HG02678 (cell line): ENCODE measurements at regions not wholly inside any gene's neighbourhood (a gene's known extent, or its start where the extent isn't known, plus 50 kb on each side); places are given as distances from the start of the nearest gene placed in this dataset.
"Not testable (repeated sequence)": the region's sequence is repeated elsewhere in the genome, so short reads cannot be mapped to it uniquely, and the experiment has no call there.

Source experiments
- ATAC-seq: cut with Tn5 transposase; IDR thresholded peaks from one replicate; pipeline ENCODE4 v1.9.1; 2021; ENCODE audit warnings: mild to moderate bottlenecking, moderate library complexity; ENCODE audit not compliant: unreplicated experiment

GRCh38 chr15:45863881-45864580 is 229.2 kb downstream of the SQOR start:
- ATAC-seq, result no peak

GRCh38 chr15:45866616-45867015 is 231.8 kb downstream of the SQOR start:
- no peak for ATAC-seq

DNA sequence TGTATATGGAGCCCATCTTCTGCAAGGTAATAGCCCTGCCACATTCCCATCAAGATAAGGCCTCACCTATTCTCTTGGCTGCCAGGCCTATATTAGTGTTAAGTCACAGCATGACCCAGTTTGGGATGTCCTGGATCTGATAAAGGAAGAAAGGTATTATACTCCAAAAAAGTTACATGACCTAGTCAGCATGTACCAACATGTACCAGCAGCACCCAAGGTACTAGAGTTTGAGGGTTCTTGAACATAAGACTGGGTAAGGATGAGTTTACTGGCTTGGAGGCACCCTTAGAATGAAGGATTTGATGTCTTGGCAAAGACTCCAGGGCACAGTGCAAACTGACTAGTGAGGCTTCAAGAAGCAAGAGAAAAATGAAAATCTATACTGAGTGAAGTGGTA is 232.5 kb downstream of the SQOR start:
- ATAC-seq, result no peak

GRCh38 chr15:45868109-45868691 is 233.4 kb downstream of the SQOR start:
- no peak for ATAC-seq

GRCh38 chr15:45869034-45869668 is 234.3 kb downstream of the SQOR start:
- peak; percentile 62 for ATAC-seq

DNA sequence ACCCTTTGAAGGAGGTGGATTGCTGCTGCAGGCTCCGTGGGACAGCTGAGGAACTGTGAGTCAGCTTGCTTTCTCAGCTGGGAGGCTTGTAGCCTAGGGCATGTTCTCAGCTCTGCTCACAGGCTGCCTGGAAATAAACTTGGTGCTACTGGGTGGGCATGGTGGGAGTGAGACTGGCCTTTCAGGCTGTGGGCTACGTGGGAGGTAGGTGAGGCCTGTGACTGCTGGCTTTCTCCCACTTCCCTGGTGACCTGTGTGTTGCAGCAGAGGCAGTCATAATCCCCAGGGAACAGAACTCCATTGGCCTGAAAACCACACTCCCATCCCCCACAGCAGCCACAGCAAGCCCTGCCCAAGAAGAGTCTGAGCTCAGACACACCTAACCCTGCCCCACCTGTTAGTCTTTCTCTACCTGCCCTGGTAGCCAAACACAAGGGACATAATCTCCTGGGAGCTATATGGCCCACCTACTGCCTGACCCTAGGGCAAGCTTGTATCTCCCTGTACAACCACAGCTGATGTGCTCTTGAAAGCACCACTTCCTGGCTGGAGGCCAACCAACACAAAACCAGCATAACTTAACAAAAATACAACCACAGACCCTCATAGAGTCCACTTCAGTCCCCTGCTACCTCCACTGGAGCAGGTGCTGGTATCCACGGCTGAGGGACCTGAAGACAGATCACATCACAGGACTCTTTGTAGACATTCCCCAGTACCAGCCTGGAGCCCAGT is 236.5 kb downstream of the SQOR start:
- ATAC-seq, result no peak

GRCh38 chr15:45873781-45874180 is 239.0 kb downstream of the SQOR start:
- no peak for ATAC-seq

DNA sequence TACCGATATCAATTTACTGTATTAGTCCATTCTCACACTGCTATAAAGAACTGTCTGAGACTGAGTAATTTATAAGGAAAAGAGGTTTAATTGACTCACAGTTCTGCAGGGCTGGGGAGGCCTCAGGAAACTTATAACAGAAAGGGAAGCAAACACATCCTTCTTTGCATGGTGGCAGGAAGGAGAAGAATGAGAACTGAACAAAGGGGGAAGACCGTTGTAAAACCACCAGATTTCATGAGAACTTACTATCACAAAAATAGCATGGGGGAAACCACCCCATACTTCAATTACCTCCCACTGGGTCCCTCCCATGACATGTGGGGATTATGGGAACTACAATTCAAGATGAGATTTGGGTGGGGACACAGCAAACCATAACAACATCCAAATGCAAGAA is 239.7 kb downstream of the SQOR start:
- ATAC-seq, result not testable (repeated sequence)

GRCh38 chr15:45884289-45884688 is 249.5 kb downstream of the SQOR start:
- no peak for ATAC-seq

DNA sequence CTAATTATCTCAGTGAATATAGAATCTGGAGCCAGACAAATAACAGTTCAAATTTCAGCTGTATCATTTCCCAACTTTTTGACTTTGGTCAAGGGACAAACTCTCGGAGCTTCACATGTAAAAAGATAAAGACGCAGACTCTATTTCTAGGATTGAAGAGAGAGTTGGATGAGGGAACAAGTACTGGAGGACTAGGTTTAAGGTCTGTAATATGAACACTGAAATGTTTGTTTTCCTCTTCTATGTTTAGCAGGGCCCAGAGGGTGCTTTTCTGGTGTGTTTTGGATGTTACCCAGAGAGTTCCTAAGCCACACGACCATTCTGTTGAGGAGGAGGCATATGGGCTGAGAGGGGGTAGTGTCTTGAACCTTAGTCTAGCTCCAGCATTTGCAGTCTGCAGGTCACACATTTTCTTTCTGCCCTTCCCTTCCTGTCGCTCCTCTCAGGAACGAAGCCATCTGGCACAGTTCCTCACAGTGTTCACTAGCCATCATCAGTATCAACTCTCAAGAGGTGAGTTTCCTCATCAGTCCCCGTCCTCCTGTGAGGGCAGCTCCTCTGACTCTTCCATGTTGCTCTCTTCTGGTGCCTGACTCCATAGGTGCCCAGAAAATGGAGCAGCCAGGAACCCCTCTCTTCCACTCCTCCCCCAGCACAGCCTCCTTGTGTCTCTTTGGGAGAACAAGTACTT is 250.1 kb downstream of the SQOR start:
- ATAC-seq, result no peak

DNA sequence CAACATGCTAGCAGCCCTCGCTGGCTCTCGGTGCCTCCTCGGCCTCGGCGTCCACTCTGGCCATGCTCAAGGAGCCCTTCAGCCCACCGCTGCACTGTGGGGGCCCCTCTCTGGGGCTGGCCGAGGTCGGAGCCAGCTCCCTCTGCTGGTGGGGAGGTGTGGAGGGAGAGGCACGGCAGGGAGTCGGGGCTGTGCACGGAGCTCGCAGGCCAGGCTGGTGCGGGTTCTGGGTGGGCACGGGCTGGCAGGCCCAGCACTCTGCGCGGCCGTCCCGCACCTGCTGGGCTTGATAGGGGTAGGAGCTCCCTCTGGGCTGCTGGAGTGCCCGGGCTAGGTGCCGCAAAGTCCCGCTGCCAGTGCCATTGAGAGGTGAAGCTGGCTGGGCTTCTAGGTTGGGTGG is 251.0 kb downstream of the SQOR start:
- no peak for ATAC-seq

DNA sequence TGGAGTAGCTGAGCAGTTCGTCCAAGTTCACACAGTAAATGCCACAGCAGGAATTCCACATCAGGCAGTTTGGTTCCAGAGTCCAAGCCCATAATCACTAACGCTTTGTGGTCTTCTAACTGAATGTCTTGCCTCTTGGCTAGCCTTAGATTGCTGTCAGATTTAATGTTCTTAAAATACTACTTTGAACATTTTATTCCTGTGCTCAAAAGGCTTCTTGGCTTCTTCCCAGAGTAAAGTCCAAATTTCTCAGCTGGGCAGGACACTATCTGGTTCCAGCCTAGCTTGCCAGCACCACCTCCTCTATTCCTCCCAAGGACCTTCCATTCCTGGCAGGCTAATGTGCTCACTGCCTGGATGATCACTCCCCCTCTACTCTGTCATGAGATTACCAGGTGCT is 256.9 kb downstream of the SQOR start:
- ATAC-seq, result no peak

GRCh38 chr15:45892182-45892581 is 257.4 kb downstream of the SQOR start:
- ATAC-seq, result no peak

DNA sequence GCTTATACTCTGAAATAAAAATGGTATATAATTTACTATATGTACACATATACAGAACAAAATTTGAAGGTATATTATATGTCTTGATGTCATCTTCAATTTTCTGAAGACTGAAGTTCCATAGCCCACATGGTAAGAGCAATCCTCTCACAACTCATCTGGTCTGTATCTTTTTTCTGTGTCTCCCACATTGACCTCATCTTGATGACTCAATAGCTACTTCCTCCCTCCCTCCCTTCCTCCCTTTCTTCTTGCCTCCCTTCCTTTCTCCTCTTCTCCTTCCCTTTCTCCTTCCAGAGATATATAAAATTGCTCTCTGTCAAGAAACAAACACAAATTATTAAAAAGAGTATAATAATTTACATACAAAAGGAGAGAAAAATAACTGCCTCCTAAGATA is 268.5 kb downstream of the SQOR start:
- no peak for ATAC-seq

DNA sequence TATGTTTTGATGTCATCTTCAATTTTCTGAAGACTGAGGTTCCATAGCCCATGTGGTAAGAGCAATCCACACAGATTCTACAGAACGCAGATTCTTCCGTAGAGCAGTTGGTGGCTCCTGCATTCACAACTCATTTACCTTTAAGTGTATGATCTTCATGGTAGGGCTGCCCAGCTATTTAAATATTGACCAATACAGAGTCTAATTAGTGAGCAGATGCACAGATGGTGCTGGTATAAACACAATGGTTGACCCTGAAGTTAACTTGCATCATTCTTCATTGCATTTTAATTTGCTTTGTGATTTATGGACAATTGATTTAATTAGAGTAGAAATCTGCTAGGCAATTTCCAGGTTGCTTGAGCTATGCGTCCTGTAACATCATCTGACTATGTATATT is 269.2 kb downstream of the SQOR start:
- no peak for ATAC-seq

DNA sequence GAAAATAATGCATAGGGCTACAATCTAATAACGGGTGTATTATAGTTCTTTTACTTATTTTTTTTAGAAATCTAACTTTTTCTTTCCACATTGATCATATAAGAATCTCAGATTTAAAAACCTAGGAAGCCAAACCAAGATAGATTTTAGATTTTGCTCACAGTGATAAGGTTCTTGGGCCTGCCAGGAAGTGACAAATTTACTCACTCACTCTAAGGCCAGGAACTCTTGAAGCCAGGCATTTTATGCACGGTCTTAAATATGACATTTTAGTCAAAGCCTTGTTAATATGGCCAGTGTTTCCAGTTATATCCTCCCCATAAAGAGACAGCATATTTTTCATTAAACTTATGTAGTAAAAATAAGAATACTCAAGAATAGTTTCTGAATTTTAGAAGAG is 271.4 kb downstream of the SQOR start:
- no peak for ATAC-seq

- ATAC-seq, result no peak
Measured at GRCh38 chr15:45910671-45911070, 275.8 kb downstream of the SQOR start.

DNA sequence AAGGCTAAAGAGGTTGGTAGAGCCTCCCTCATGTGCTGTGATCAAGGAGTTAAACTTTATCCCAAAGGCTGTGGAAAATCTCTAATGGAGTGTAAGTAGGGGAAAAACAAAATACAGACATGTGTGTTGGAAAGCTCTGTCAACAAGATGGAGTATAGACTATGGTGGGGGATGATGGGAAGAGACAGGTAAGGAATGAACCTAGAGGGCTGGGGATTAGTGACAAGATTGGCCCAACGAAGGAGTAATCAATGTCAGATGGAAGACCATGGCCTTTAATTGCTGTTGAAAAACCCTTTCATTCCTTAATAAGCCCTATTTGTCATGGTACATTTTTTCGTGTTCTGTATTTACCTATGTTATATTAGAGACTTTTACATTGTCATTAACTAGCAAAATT is 278.6 kb downstream of the SQOR start:
- no peak for ATAC-seq

DNA sequence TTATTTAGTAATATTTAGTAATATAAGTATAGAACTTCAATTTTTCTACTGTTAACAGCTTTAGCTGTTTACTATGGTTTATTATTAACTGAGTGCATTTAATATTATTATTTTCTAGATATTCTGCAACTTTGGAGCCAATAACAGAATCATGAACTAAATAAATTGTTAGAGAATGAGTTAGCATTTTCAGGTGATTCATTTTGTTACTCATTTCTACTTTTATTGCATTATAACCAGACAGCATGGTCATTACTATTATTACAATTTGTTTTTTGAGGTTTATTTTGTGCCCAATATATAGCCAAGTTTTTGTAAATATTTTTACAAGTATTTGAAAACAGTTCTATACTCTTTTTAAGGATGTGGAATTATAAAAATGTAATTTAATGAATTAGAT is 279.6 kb downstream of the SQOR start:
- no peak for ATAC-seq

DNA sequence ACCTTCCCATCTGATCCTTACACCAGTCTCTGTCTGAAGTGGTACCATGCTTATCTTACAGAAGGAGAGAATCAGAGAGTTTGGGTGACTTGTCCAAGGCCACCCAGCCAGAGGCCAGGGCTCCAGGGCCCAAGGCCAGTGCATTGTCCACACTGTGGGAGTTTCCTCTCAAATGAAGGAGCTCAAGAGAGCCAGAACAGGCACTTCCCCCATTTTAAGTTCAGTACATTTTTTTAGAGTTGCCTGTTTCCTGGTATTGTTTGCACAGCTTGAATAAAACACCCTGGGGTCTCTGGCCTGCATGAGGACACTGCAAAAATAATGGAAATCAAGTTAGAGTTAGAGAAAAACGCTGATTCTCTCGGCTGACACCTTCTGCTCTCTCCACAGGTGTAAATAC is 284.0 kb downstream of the SQOR start:
- no peak for ATAC-seq

- ATAC-seq, result no peak
Measured at GRCh38 chr15:45919806-45920205, 285.0 kb downstream of the SQOR start.
